ENCODE measurements at regions not wholly inside any gene's neighbourhood (a gene's known extent, or its start where the extent isn't known, plus 50 kb on each side); places are given as distances from the start of the nearest gene placed in this dataset.

GRCh38 chr5:174516741-174517140 lies 207.6 kb upstream of the MSX2 start:
- H3K4me3 ChIP-seq (ENCODE audit: low read length in 3 of 3), result no peak overlapping the region
- no peak overlapping the region for H3K27ac ChIP-seq (ENCODE audit: low read depth, low read length)
- H3K9ac ChIP-seq (ENCODE audit: low read depth in 1 of 3, low read length in 3 of 3), result no peak overlapping the region
- no peaks in the 10 kb centered on the region for H3K9me3 ChIP-seq (ENCODE audit: control insufficient read depth in 3 of 3, low read length in 3 of 3)
- H3K36me3 ChIP-seq (ENCODE audit: control insufficient read depth in 3 of 3, insufficient read depth in 3 of 3, low read length in 3 of 3), result no peaks in the 10 kb centered on the region
- H3K27me3 ChIP-seq (ENCODE audit: control insufficient read depth in 3 of 3, insufficient read depth in 3 of 3, low read length in 3 of 3), result peaks cover 0 to 28% (median 21%) of the 10 kb centered on the region in 3 donors
- H3K4me1 ChIP-seq (ENCODE audit: control insufficient read depth in 3 of 3, insufficient read depth in 3 of 3, low read length in 3 of 3), result no peaks in the 10 kb centered on the region

- Histone ChIP-seq H3K27me3 (ENCODE audit: control insufficient read depth in 3 of 3, insufficient read depth in 3 of 3, low read length in 3 of 3) (peaks cover 0 to 24% (median 18%) of the 10 kb centered on the region in 3 donors), H3K27ac (ENCODE audit: low read depth, low read length) (no peak overlapping the region), H3K9me3 (ENCODE audit: control insufficient read depth in 3 of 3, low read length in 3 of 3) (no peaks in the 10 kb centered on the region), H3K4me3 (ENCODE audit: low read length in 3 of 3) (no peak overlapping the region), H3K4me1 (ENCODE audit: control insufficient read depth in 3 of 3, insufficient read depth in 3 of 3, low read length in 3 of 3) (no peaks in the 10 kb centered on the region), H3K36me3 (ENCODE audit: control insufficient read depth in 3 of 3, insufficient read depth in 3 of 3, low read length in 3 of 3) (no peaks in the 10 kb centered on the region), H3K9ac (ENCODE audit: low read depth in 1 of 3, low read length in 3 of 3) (no peak overlapping the region)
Measured at GRCh38 chr5:174518512-174518911, 205.9 kb upstream of the MSX2 start.

GRCh38 chr5:174520420-174521396 lies 203.7 kb upstream of the MSX2 start:
- peaks cover 0 to 18% (median 15%) of the 10 kb centered on the region in 3 donors for H3K27me3 ChIP-seq (ENCODE audit: control insufficient read depth in 3 of 3, insufficient read depth in 3 of 3, low read length in 3 of 3)
- no peaks in the 10 kb centered on the region for H3K4me1 ChIP-seq (ENCODE audit: control insufficient read depth in 3 of 3, insufficient read depth in 3 of 3, low read length in 3 of 3)
- no peak overlapping the region for H3K4me3 ChIP-seq (ENCODE audit: low read length in 3 of 3)

GRCh38 chr5:174521449-174521848 lies 202.9 kb upstream of the MSX2 start:
- H3K4me3 ChIP-seq (ENCODE audit: low read length in 3 of 3), result no peak overlapping the region
- H3K36me3 ChIP-seq (ENCODE audit: control insufficient read depth in 3 of 3, insufficient read depth in 3 of 3, low read length in 3 of 3), result no peaks in the 10 kb centered on the region
- H3K9me3 ChIP-seq (ENCODE audit: control insufficient read depth in 3 of 3, low read length in 3 of 3), result no peaks in the 10 kb centered on the region
- peaks cover 0 to 18% (median 15%) of the 10 kb centered on the region in 3 donors for H3K27me3 ChIP-seq (ENCODE audit: control insufficient read depth in 3 of 3, insufficient read depth in 3 of 3, low read length in 3 of 3)
- no peaks in the 10 kb centered on the region for H3K4me1 ChIP-seq (ENCODE audit: control insufficient read depth in 3 of 3, insufficient read depth in 3 of 3, low read length in 3 of 3)
- no peak overlapping the region for H3K9ac ChIP-seq (ENCODE audit: low read depth in 1 of 3, low read length in 3 of 3)
- H3K27ac ChIP-seq (ENCODE audit: low read depth, low read length), result no peak overlapping the region

More at GRCh38 chr5:174520420-174521396, 203.7 kb upstream of the MSX2 start:
- no peaks in the 10 kb centered on the region for H3K36me3 ChIP-seq (ENCODE audit: control insufficient read depth in 3 of 3, insufficient read depth in 3 of 3, low read length in 3 of 3)
- H3K27ac ChIP-seq (ENCODE audit: low read depth, low read length), result no peak overlapping the region
- no peaks in the 10 kb centered on the region for H3K9me3 ChIP-seq (ENCODE audit: control insufficient read depth in 3 of 3, low read length in 3 of 3)
- H3K9ac ChIP-seq (ENCODE audit: low read depth in 1 of 3, low read length in 3 of 3), result no peak overlapping the region

GRCh38 chr5:174522480-174523260 lies 201.7 kb upstream of the MSX2 start:
- no peaks in the 10 kb centered on the region for H3K9me3 ChIP-seq (ENCODE audit: control insufficient read depth in 3 of 3, low read length in 3 of 3)
- no peak overlapping the region for H3K27ac ChIP-seq (ENCODE audit: low read depth, low read length)
- no peaks in the 10 kb centered on the region for H3K36me3 ChIP-seq (ENCODE audit: control insufficient read depth in 3 of 3, insufficient read depth in 3 of 3, low read length in 3 of 3)
- H3K4me1 ChIP-seq (ENCODE audit: control insufficient read depth in 3 of 3, insufficient read depth in 3 of 3, low read length in 3 of 3), result no peaks in the 10 kb centered on the region
- peaks cover 0 to 20% (median 13%) of the 10 kb centered on the region in 3 donors for H3K27me3 ChIP-seq (ENCODE audit: control insufficient read depth in 3 of 3, insufficient read depth in 3 of 3, low read length in 3 of 3)
- H3K4me3 ChIP-seq (ENCODE audit: low read length in 3 of 3), result no peak overlapping the region
- H3K9ac ChIP-seq (ENCODE audit: low read depth in 1 of 3, low read length in 3 of 3), result no peak overlapping the region

GRCh38 chr5:174523311-174524071 lies 200.9 kb upstream of the MSX2 start:
- peaks cover 0 to 21% (median 14%) of the 10 kb centered on the region in 3 donors for H3K27me3 ChIP-seq (ENCODE audit: control insufficient read depth in 3 of 3, insufficient read depth in 3 of 3, low read length in 3 of 3)
- H3K4me1 ChIP-seq (ENCODE audit: control insufficient read depth in 3 of 3, insufficient read depth in 3 of 3, low read length in 3 of 3), result no peaks in the 10 kb centered on the region
- H3K9ac ChIP-seq (ENCODE audit: low read depth in 1 of 3, low read length in 3 of 3), result no peak overlapping the region
- no peaks in the 10 kb centered on the region for H3K36me3 ChIP-seq (ENCODE audit: control insufficient read depth in 3 of 3, insufficient read depth in 3 of 3, low read length in 3 of 3)
- H3K27ac ChIP-seq (ENCODE audit: low read depth, low read length), result no peak overlapping the region
- no peaks in the 10 kb centered on the region for H3K9me3 ChIP-seq (ENCODE audit: control insufficient read depth in 3 of 3, low read length in 3 of 3)
- H3K4me3 ChIP-seq (ENCODE audit: low read length in 3 of 3), result no peak overlapping the region

- no peaks in the 10 kb centered on the region for H3K36me3 ChIP-seq (ENCODE audit: control insufficient read depth in 3 of 3, insufficient read depth in 3 of 3, low read length in 3 of 3)
- H3K9me3 ChIP-seq (ENCODE audit: control insufficient read depth in 3 of 3, low read length in 3 of 3), result no peaks in the 10 kb centered on the region
- no peak overlapping the region for H3K4me3 ChIP-seq (ENCODE audit: low read length in 3 of 3)
- no peaks in the 10 kb centered on the region for H3K4me1 ChIP-seq (ENCODE audit: control insufficient read depth in 3 of 3, insufficient read depth in 3 of 3, low read length in 3 of 3)
- H3K27me3 ChIP-seq (ENCODE audit: control insufficient read depth in 3 of 3, insufficient read depth in 3 of 3, low read length in 3 of 3), result peaks cover under 1 to 19% (median 14%) of the 10 kb centered on the region in 3 donors
- H3K9ac ChIP-seq (ENCODE audit: low read depth in 1 of 3, low read length in 3 of 3), result no peak overlapping the region
- H3K27ac ChIP-seq (ENCODE audit: low read depth, low read length), result no peak overlapping the region
Measured at GRCh38 chr5:174524351-174524750, 200.0 kb upstream of the MSX2 start.

- Histone ChIP-seq H3K27me3 (ENCODE audit: control insufficient read depth in 3 of 3, insufficient read depth in 3 of 3, low read length in 3 of 3) (peaks cover 3 to 9% (median 5%) of the 10 kb centered on the region in 3 donors), H3K4me3 (ENCODE audit: low read length in 3 of 3) (no peak overlapping the region), H3K36me3 (ENCODE audit: control insufficient read depth in 3 of 3, insufficient read depth in 3 of 3, low read length in 3 of 3) (no peaks in the 10 kb centered on the region), H3K9me3 (ENCODE audit: control insufficient read depth in 3 of 3, low read length in 3 of 3) (no peaks in the 10 kb centered on the region), H3K27ac (ENCODE audit: low read depth, low read length) (no peak overlapping the region), H3K9ac (ENCODE audit: low read depth in 1 of 3, low read length in 3 of 3) (no peak overlapping the region), H3K4me1 (ENCODE audit: control insufficient read depth in 3 of 3, insufficient read depth in 3 of 3, low read length in 3 of 3) (no peaks in the 10 kb centered on the region)
Measured at GRCh38 chr5:174526177-174526576, 198.2 kb upstream of the MSX2 start.

- no peak overlapping the region for H3K9ac ChIP-seq (ENCODE audit: low read depth in 1 of 3, low read length in 3 of 3)
- no peaks in the 10 kb centered on the region for H3K9me3 ChIP-seq (ENCODE audit: control insufficient read depth in 3 of 3, low read length in 3 of 3)
- peaks cover 3 to 8% (median 5%) of the 10 kb centered on the region in 3 donors for H3K27me3 ChIP-seq (ENCODE audit: control insufficient read depth in 3 of 3, insufficient read depth in 3 of 3, low read length in 3 of 3)
- H3K27ac ChIP-seq (ENCODE audit: low read depth, low read length), result no peak overlapping the region
- no peaks in the 10 kb centered on the region for H3K36me3 ChIP-seq (ENCODE audit: control insufficient read depth in 3 of 3, insufficient read depth in 3 of 3, low read length in 3 of 3)
- H3K4me3 ChIP-seq (ENCODE audit: low read length in 3 of 3), result no peak overlapping the region
- peaks cover 0 to 3% (median 0%) of the 10 kb centered on the region in 3 donors for H3K4me1 ChIP-seq (ENCODE audit: control insufficient read depth in 3 of 3, insufficient read depth in 3 of 3, low read length in 3 of 3)
Measured at GRCh38 chr5:174527916-174528540, 196.4 kb upstream of the MSX2 start.
